Type B pancreatic cell (in vitro differentiated cells): ENCODE measurements at regions not wholly inside any gene's neighbourhood (a gene's known extent, or its start where the extent isn't known, plus 50 kb on each side); places are given as distances from the start of the nearest gene placed in this dataset.

Experiments used
- DNase-seq: peaks from one replicate; pipeline ENCODE4 v3.0.0; 2021; ENCODE audit warnings: mixed read lengths; ENCODE audit not compliant: unreplicated experiment; ENCODE audit errors: extremely low spot score
- H3K27ac Mint-ChIP-seq: 2 replicates; pipeline ENCODE4 v1.8.0; 2021; ENCODE audit warnings: mild to moderate bottlenecking, mixed read lengths
- H3K27me3 Mint-ChIP-seq: 2 replicates; pipeline ENCODE4 v1.8.0; 2021; ENCODE audit warnings: mixed read lengths
- H3K36me3 Mint-ChIP-seq: 2 replicates; pipeline ENCODE4 v1.8.0; 2021; ENCODE audit warnings: mixed read lengths
- H3K4me1 Mint-ChIP-seq: one replicate; pipeline ENCODE4 v1.8.0; 2021; ENCODE audit warnings: mixed read lengths; ENCODE audit not compliant: unreplicated experiment
- H3K4me3 Mint-ChIP-seq: 2 replicates; pipeline ENCODE4 v1.8.0; 2021; ENCODE audit warnings: mild to moderate bottlenecking, mixed read lengths
- H3K9me3 Mint-ChIP-seq: 2 replicates; pipeline ENCODE4 v1.8.0; 2021; ENCODE audit warnings: mixed read lengths
- CTCF ChIP-seq: fragments of 200-600 bp; sonication (generic); conservative IDR thresholded peaks from 2 replicates; pipeline ENCODE4 v1.5.0; 2021; ENCODE audit warnings: antibody characterized with exemption, mild to moderate bottlenecking

GRCh38 chr16:35386619-35387018 is 1927.2 kb downstream of the TP53TG3F start:
- Mint-ChIP-seq H3K4me1 (no peaks in the 10 kb centered on the region), H3K27me3 (no peaks in the 10 kb centered on the region), H3K9me3 (no peaks in the 10 kb centered on the region), H3K27ac (no peak overlapping the region), H3K4me3 (no peak overlapping the region), H3K36me3 (no peaks in the 10 kb centered on the region)
- TF ChIP-seq CTCF = no peak
- no peak for DNase-seq

GRCh38 chr16:35391328-35391727 is 1931.9 kb downstream of the TP53TG3F start:
- Mint-ChIP-seq H3K27me3 (no peaks in the 10 kb centered on the region), H3K27ac (no peak overlapping the region), H3K9me3 (no peaks in the 10 kb centered on the region), H3K4me1 (no peaks in the 10 kb centered on the region), H3K4me3 (no peak overlapping the region), H3K36me3 (no peaks in the 10 kb centered on the region)
- DNase-seq = no peak
- peak; percentile 63 for TF ChIP-seq CTCF

GRCh38 chr16:35398180-35398579 is 1938.8 kb downstream of the TP53TG3F start:
- Mint-ChIP-seq H3K27me3 (no peaks in the 10 kb centered on the region), H3K9me3 (no peaks in the 10 kb centered on the region), H3K36me3 (no peaks in the 10 kb centered on the region), H3K27ac (no peak overlapping the region), H3K4me3 (no peak overlapping the region), H3K4me1 (no peaks in the 10 kb centered on the region)
- TF ChIP-seq CTCF = no peak
- DNase-seq = no peak

- no peak overlapping the region for H3K27ac Mint-ChIP-seq
- no peaks in the 10 kb centered on the region for H3K4me1 Mint-ChIP-seq
- TF ChIP-seq CTCF = no peak
- no peak for DNase-seq
- no peaks in the 10 kb centered on the region for H3K36me3 Mint-ChIP-seq
- no peaks in the 10 kb centered on the region for H3K27me3 Mint-ChIP-seq
- H3K4me3 Mint-ChIP-seq = no peak overlapping the region
- no peaks in the 10 kb centered on the region for H3K9me3 Mint-ChIP-seq
Measured at GRCh38 chr16:35399133-35399532, 1939.7 kb downstream of the TP53TG3F start.

GRCh38 chr16:35404273-35404672 is 1944.9 kb downstream of the TP53TG3F start:
- peaks cover 4% of the 10 kb centered on the region for H3K9me3 Mint-ChIP-seq
- TF ChIP-seq CTCF = no peak
- no peaks in the 10 kb centered on the region for H3K27me3 Mint-ChIP-seq
- H3K4me1 Mint-ChIP-seq = no peaks in the 10 kb centered on the region
- H3K36me3 Mint-ChIP-seq = no peaks in the 10 kb centered on the region
- H3K4me3 Mint-ChIP-seq = no peak overlapping the region
- DNase-seq = no peak
- no peak overlapping the region for H3K27ac Mint-ChIP-seq

GRCh38 chr16:35405526-35405925 is 1946.1 kb downstream of the TP53TG3F start:
- Mint-ChIP-seq H3K27me3 (no peaks in the 10 kb centered on the region), H3K27ac (no peak overlapping the region), H3K9me3 (peaks cover 4% of the 10 kb centered on the region), H3K4me3 (no peak overlapping the region), H3K36me3 (no peaks in the 10 kb centered on the region), H3K4me1 (no peaks in the 10 kb centered on the region)
- TF ChIP-seq CTCF = no peak
- no peak for DNase-seq
